Midbrain (tissue), 1 donor: ENCODE measurements at regions not wholly inside any gene's neighbourhood (a gene's known extent, or its start where the extent isn't known, plus 50 kb on each side); places are given as distances from the start of the nearest gene placed in this dataset.
"Not testable (repeated sequence)": the region's sequence is repeated elsewhere in the genome, so short reads cannot be mapped to it uniquely, and the experiment has no call there.

Source experiments
- DNase-seq: peaks from one replicate; lab custom pipeline; 2025; lab: John Stamatoyannopoulos, UW

GRCh38 chr2:217593732-217594131 is 409.1 kb downstream of the TNS1 start:
- DNase-seq: no peak

GRCh38 chr2:217588266-217588665 is 414.5 kb downstream of the TNS1 start:
- DNase-seq: no peak

GRCh38 chr2:217585362-217585761 is 417.4 kb downstream of the TNS1 start:
- DNase-seq: no peak

GRCh38 chr2:217580407-217580806 is 422.4 kb downstream of the TNS1 start:
- DNase-seq: not testable (repeated sequence)

- no peak for DNase-seq
Measured at GRCh38 chr2:217573571-217573970, 429.2 kb downstream of the TNS1 start.

GRCh38 chr2:217570394-217570793 is 432.4 kb downstream of the TNS1 start:
- DNase-seq: no peak

GRCh38 chr2:217568289-217568971 is 434.4 kb downstream of the TNS1 start:
- DNase-seq: no peak

GRCh38 chr2:217563565-217563964 is 439.2 kb downstream of the TNS1 start:
- DNase-seq: no peak

GRCh38 chr2:217562871-217563480 is 439.8 kb downstream of the TNS1 start:
- DNase-seq: no peak

- no peak for DNase-seq
Measured at GRCh38 chr2:217559084-217559483, 443.7 kb downstream of the TNS1 start.

- no peak for DNase-seq
Measured at GRCh38 chr2:217555081-217555876, 447.5 kb downstream of the TNS1 start.

- DNase-seq: no peak
Measured at GRCh38 chr2:217553679-217554078, 449.1 kb downstream of the TNS1 start.

- DNase-seq: no peak
Measured at GRCh38 chr2:217553202-217553601, 449.6 kb downstream of the TNS1 start.

- DNase-seq: no peak
Measured at GRCh38 chr2:217552081-217552480, 450.7 kb downstream of the TNS1 start.

- DNase-seq: no peak
Measured at GRCh38 chr2:217551252-217551899, 451.4 kb downstream of the TNS1 start.

GRCh38 chr2:217539126-217539525 is 463.7 kb downstream of the TNS1 start:
- no peak for DNase-seq

- no peak for DNase-seq
Measured at GRCh38 chr2:217538719-217539118, 464.1 kb downstream of the TNS1 start.

GRCh38 chr2:217535957-217536708 is 466.7 kb downstream of the TNS1 start:
- no peak for DNase-seq

- DNase-seq: no peak
Measured at GRCh38 chr2:217530392-217531090, 472.3 kb downstream of the TNS1 start.

GRCh38 chr2:217529271-217529670 is 473.5 kb downstream of the TNS1 start:
- DNase-seq: no peak

- no peak for DNase-seq
Measured at GRCh38 chr2:217527590-217528202, 475.1 kb downstream of the TNS1 start.
